22Rv1 (cell line): ENCODE measurements at regions not wholly inside any gene's neighbourhood (a gene's known extent, or its start where the extent isn't known, plus 50 kb on each side); places are given as distances from the start of the nearest gene placed in this dataset.

Experiments used
- ZFX ChIP-seq: fragments of 450-650 bp; IDR thresholded peaks from 2 replicates; pipeline ENCODE4 v1.6.1; 2017; ENCODE audit warnings: antibody characterized with exemption, borderline replicate concordance
- TF ChIP-seq, protein P1 (sequence below): fragments of 450-650 bp; IDR thresholded peaks from 2 replicates; pipeline ENCODE4 v1.5.1; 2017; ENCODE audit warnings: mild to moderate bottlenecking

DNA sequence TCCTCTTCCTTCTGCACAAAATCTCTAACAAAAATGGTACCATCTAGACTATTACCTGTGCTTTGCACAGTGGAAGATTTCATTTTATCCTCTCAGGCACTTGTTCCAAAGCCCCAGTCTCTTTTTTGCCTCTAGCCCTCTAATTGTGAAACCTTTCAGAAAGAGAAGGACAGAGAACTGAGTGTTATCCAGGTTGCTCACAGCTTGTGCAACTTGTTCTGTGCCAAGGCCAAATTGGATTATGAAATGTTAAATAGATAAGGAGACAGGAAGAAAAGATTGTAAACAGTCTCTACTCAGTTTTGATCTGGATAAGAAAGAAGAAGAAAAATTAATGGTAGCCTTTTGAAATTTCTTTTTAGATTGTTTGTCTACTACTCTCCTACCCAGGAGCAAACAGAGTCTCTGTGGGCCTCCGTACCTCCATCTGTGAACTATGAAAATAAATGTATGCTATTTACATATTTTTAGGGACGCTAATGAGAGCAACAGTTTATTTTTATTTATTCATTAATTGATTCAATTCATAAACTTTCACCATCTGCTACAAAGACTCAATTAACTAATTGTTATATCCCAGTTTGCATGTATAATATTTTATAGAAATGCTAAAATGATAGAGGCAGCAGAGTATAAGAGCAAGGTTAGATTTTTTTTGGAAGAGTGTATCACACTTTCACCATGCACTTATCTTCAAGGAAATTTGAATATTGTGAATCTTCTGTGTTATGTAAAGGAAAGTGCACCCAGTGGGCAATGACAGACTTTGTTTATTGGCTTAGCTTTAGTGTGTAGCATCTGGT, 339.0 kb upstream of the ETAA1 start:
- TF ChIP-seq, protein P1, sequence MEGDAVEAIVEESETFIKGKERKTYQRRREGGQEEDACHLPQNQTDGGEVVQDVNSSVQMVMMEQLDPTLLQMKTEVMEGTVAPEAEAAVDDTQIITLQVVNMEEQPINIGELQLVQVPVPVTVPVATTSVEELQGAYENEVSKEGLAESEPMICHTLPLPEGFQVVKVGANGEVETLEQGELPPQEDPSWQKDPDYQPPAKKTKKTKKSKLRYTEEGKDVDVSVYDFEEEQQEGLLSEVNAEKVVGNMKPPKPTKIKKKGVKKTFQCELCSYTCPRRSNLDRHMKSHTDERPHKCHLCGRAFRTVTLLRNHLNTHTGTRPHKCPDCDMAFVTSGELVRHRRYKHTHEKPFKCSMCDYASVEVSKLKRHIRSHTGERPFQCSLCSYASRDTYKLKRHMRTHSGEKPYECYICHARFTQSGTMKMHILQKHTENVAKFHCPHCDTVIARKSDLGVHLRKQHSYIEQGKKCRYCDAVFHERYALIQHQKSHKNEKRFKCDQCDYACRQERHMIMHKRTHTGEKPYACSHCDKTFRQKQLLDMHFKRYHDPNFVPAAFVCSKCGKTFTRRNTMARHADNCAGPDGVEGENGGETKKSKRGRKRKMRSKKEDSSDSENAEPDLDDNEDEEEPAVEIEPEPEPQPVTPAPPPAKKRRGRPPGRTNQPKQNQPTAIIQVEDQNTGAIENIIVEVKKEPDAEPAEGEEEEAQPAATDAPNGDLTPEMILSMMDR = no peak
- TF ChIP-seq ZFX = no peak
